ENCODE measurements at regions not wholly inside any gene's neighbourhood (a gene's known extent, or its start where the extent isn't known, plus 50 kb on each side); places are given as distances from the start of the nearest gene placed in this dataset.

DNA sequence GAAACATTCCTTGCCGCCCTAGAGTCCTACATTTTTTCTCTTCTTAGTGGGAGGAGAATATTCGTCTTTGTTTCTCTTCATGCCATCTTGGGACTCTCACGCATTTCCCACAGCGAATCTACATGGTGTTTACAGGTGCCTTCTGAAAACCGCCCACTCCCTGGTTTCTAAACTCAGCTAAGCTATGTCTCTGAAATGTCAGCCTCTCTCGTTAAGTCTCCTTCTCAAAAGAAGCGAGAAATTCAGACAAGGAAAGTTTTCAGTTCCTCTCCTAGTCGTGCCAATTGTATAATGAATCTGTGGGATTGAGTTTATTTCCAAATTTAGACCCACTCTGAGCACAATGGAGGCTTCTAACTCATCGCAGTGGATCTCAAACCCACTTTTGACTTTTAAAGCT, 186.8 kb upstream of the NFIB start:
- no peaks in the 10 kb centered on the region for H3K36me3 ChIP-seq
- no peak overlapping the region for H3K4me3 ChIP-seq
- TF ChIP-seq POLR2A (IDR thresholded peaks at IDR 0.05) (no peak), POLR2AphosphoS5 (IDR thresholded peaks at IDR 0.05) (no peak)
- TF ChIP-seq, protein P1, sequence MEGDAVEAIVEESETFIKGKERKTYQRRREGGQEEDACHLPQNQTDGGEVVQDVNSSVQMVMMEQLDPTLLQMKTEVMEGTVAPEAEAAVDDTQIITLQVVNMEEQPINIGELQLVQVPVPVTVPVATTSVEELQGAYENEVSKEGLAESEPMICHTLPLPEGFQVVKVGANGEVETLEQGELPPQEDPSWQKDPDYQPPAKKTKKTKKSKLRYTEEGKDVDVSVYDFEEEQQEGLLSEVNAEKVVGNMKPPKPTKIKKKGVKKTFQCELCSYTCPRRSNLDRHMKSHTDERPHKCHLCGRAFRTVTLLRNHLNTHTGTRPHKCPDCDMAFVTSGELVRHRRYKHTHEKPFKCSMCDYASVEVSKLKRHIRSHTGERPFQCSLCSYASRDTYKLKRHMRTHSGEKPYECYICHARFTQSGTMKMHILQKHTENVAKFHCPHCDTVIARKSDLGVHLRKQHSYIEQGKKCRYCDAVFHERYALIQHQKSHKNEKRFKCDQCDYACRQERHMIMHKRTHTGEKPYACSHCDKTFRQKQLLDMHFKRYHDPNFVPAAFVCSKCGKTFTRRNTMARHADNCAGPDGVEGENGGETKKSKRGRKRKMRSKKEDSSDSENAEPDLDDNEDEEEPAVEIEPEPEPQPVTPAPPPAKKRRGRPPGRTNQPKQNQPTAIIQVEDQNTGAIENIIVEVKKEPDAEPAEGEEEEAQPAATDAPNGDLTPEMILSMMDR (IDR thresholded peaks at IDR 0.05 in 8 of 11, conservative IDR thresholded peaks at IDR 0.05 in 3 of 11): no peak
- no peak overlapping the region for H3K27ac ChIP-seq
- intact Hi-C loops (cut with DNase I; ENCODE audit: low total_unique reads): no loop called here
- no peak for DNase-seq
- no peaks in the 10 kb centered on the region for H3K4me1 ChIP-seq
- H3K27me3 ChIP-seq (replicated peaks in 1 of 7): peaks cover 0 to 7% (median 0%) of the 10 kb centered on the region in 7 donors
- WGBS, 5 donors: 60 to 88% (median 76%) methylated on average over 9 of the region's 9 CpGs
- H3K9me3 ChIP-seq: no peaks in the 10 kb centered on the region

DNA sequence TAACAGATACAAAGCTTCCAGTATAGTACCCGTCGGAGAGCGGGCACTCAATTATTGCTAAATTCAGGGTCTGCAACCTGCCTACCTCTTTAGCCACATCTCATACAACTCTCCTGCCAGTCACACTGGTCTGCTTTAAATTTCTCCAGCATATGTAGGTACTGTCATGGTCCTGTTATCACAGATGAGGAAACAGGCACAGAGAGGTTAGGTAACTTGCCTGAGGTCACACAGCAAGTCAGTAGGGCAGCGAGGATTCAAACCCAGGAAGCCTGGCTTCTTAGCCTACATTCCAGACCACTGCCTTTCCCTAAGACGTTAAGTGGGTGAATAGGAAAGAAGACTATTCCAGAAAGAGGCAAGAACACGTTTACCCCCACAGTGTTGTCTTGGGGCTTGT, 186.0 kb upstream of the NFIB start:
- WGBS, 5 donors: 82 to 92% (median 86%) methylated on average over 6 of the region's 6 CpGs
- H3K36me3 ChIP-seq: no peaks in the 10 kb centered on the region
- intact Hi-C loops (cut with DNase I; ENCODE audit: low total_unique reads): no loop called here
- DNase-seq: no peak
- TF ChIP-seq, protein P1 (IDR thresholded peaks at IDR 0.05 in 8 of 11, conservative IDR thresholded peaks at IDR 0.05 in 3 of 11): no peak
- TF ChIP-seq POLR2AphosphoS5 (IDR thresholded peaks at IDR 0.05) (no peak), POLR2A (IDR thresholded peaks at IDR 0.05) (no peak)
- H3K27ac ChIP-seq: no peak overlapping the region
- no peaks in the 10 kb centered on the region for H3K9me3 ChIP-seq
- H3K4me3 ChIP-seq: no peak overlapping the region
- no peaks in the 10 kb centered on the region for H3K27me3 ChIP-seq (replicated peaks in 1 of 7)
- no peaks in the 10 kb centered on the region for H3K4me1 ChIP-seq

DNA sequence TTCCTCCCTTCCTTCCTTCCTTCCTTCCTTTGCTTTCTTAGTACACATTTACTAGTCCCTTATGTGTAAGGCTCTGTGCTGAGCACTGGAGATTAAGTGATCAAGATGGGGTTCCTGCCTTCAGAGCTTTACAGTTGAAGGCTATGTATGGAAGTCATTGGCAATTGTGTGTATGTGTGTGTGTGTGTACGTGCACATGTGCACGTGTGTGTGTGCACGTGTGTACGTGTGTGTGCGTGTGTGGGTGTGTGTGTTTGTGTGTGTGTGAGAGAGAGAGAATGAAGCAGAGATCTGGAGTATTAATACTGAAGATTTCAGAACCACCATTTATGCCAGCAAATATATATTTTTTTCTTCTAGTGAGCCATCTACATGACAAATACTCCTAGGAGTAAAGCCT, 184.9 kb upstream of the NFIB start:
- no peak for TF ChIP-seq POLR2A (IDR thresholded peaks at IDR 0.05)
- TF ChIP-seq, protein P1 (IDR thresholded peaks at IDR 0.05 in 8 of 11, conservative IDR thresholded peaks at IDR 0.05 in 3 of 11): no peak
- TF ChIP-seq POLR2AphosphoS5 (IDR thresholded peaks at IDR 0.05): no peak
- Histone ChIP-seq H3K27ac (no peak overlapping the region), H3K27me3 (replicated peaks in 1 of 7) (no peaks in the 10 kb centered on the region), H3K4me1 (no peaks in the 10 kb centered on the region), H3K36me3 (no peaks in the 10 kb centered on the region), H3K9me3 (no peaks in the 10 kb centered on the region), H3K4me3 (no peak overlapping the region)
- WGBS, 5 donors: 81 to 95% (median 87%) methylated on average over 5 of the region's 5 CpGs
- no peak for DNase-seq
- intact Hi-C loops (cut with DNase I; ENCODE audit: low total_unique reads): no loop called here

DNA sequence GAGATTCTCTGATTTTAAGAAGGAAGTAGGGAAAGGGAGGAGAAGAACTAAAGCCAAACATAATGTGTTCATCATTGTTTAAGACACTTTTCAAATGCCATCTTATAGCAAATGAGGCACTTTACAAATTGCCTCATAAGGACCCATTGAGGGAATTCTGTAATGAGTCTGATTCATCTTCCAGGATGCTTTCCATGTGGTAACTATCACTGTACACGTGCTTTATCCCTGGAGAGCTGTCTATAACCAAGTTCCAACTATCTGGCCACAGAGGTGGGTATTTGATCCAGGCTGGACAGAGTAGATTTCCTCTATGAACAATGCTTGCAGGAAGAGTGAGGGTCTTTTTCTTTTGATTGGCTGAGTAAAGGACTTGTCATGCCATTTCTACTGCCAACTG, 183.5 kb upstream of the NFIB start:
- Histone ChIP-seq H3K27me3 (replicated peaks in 1 of 7) (no peaks in the 10 kb centered on the region), H3K4me3 (no peak overlapping the region), H3K4me1 (no peaks in the 10 kb centered on the region), H3K36me3 (no peaks in the 10 kb centered on the region), H3K9me3 (no peaks in the 10 kb centered on the region), H3K27ac (no peak overlapping the region)
- TF ChIP-seq, protein P1 (IDR thresholded peaks at IDR 0.05 in 8 of 11, conservative IDR thresholded peaks at IDR 0.05 in 3 of 11): no peak
- TF ChIP-seq POLR2A (IDR thresholded peaks at IDR 0.05) (no peak), POLR2AphosphoS5 (IDR thresholded peaks at IDR 0.05) (no peak)
- intact Hi-C loops (cut with DNase I; ENCODE audit: low total_unique reads): no loop called here
- no peak for DNase-seq
- WGBS, 5 donors: 43 to 75% (median 58%) methylated on average over 1 of the region's 1 CpG
